IMR-90 (cell line): ENCODE measurements at regions not wholly inside any gene's neighbourhood (a gene's known extent, or its start where the extent isn't known, plus 50 kb on each side); places are given as distances from the start of the nearest gene placed in this dataset.

Source experiments
- CEBPB ChIP-seq: IDR thresholded peaks from 2 replicates; pipeline ENCODE4 v1.6.1; 2012; ENCODE audit warnings: low read depth, low read length, improper control_type of control experiment
- CTCF ChIP-seq: conservative IDR thresholded peaks from 2 replicates; pipeline ENCODE4 v1.5.1; 2012; ENCODE audit warnings: mild to moderate bottlenecking, low read depth, low read length, improper control_type of control experiment
- MXI1 ChIP-seq: IDR thresholded peaks from 2 replicates; pipeline ENCODE4 v1.6.1; 2012; ENCODE audit warnings: low read depth, mild to moderate bottlenecking, low read length, moderate library complexity, borderline replicate concordance
- NFE2L2 ChIP-seq: fragments of 150-350 bp; IDR thresholded peaks from 2 replicates; pipeline ENCODE4 v1.6.1; 2016; ENCODE audit warnings: low read depth, mild to moderate bottlenecking, low read length
- POLR2A ChIP-seq: IDR thresholded peaks from 2 replicates; pipeline ENCODE4 v1.6.1; 2012; ENCODE audit warnings: mild to moderate bottlenecking, low read depth, low read length
- RAD21 ChIP-seq: IDR thresholded peaks from 2 replicates; pipeline ENCODE4 v1.6.1; 2012; ENCODE audit warnings: low read length, improper control_type of control experiment
- RCOR1 ChIP-seq: IDR thresholded peaks from 2 replicates; pipeline ENCODE4 v1.6.1; 2012; ENCODE audit warnings: mild to moderate bottlenecking, low read length, improper control_type of control experiment; ENCODE audit not compliant: insufficient replicate concordance
- RFX5 ChIP-seq: IDR thresholded peaks from 2 replicates; pipeline ENCODE4 v1.8.0; 2012; ENCODE audit warnings: low read depth, mild to moderate bottlenecking, low read length, moderate library complexity
- SMC3 ChIP-seq: fragments of 150-350 bp; IDR thresholded peaks from 2 replicates; pipeline ENCODE4 v1.6.1; 2016; ENCODE audit warnings: low read depth, mild to moderate bottlenecking, antibody characterized with exemption, low read length, moderate library complexity
- USF2 ChIP-seq: fragments of 150-350 bp; IDR thresholded peaks from 2 replicates; pipeline ENCODE4 v1.6.1; 2017; ENCODE audit warnings: mild to moderate bottlenecking, antibody characterized with exemption, low read length, low read depth

- no peak for TF ChIP-seq CTCF
- no peak for TF ChIP-seq POLR2A
- no peak for TF ChIP-seq RFX5
- TF ChIP-seq RCOR1: no peak
- no peak for TF ChIP-seq RAD21
- no peak for TF ChIP-seq CEBPB
- no peak for TF ChIP-seq NFE2L2
- no peak for TF ChIP-seq MXI1
- no peak for TF ChIP-seq SMC3
- TF ChIP-seq USF2: no peak
These were observed 131.4 kb downstream of the DICER1 start for GRCh38 chr14:95025941-95026340.
